ENCODE measurements at regions not wholly inside any gene's neighbourhood (a gene's known extent, or its start where the extent isn't known, plus 50 kb on each side); places are given as distances from the start of the nearest gene placed in this dataset.

GRCh38 chr5:165627548-165628170 lies 2122.2 kb downstream of the MAT2B start:
- no peak for TF ChIP-seq POLR2A (IDR thresholded peaks at IDR 0.05)
- TF ChIP-seq POLR2AphosphoS5 (IDR thresholded peaks at IDR 0.05) = no peak
- no peak for TF ChIP-seq CTCF (IDR thresholded peaks at IDR 0.05 in 8 of 11, conservative IDR thresholded peaks at IDR 0.05 in 3 of 11)
- DNase-seq = no peak
- 82 to 92% (median 88%) methylated on average over 8 of the region's 8 CpGs for WGBS, 5 donors
- Histone ChIP-seq H3K9me3 (no peaks in the 10 kb centered on the region), H3K27me3 (replicated peaks in 1 of 7) (no peaks in the 10 kb centered on the region), H3K27ac (no peak overlapping the region), H3K4me3 (no peak overlapping the region), H3K4me1 (peaks cover 0 to 3% (median 0%) of the 10 kb centered on the region in 6 donors), H3K36me3 (no peaks in the 10 kb centered on the region)
- intact Hi-C loops (cut with DNase I; ENCODE audit: low total_unique reads) = no loop called here

GRCh38 chr5:165630261-165630778 lies 2124.9 kb downstream of the MAT2B start:
- H3K4me3 ChIP-seq = no peak overlapping the region
- no peaks in the 10 kb centered on the region for H3K9me3 ChIP-seq
- 25 to 34% (median 28%) methylated on average over 9 of the region's 9 CpGs for WGBS, 5 donors
- no peaks in the 10 kb centered on the region for H3K4me1 ChIP-seq
- TF ChIP-seq POLR2AphosphoS5 (IDR thresholded peaks at IDR 0.05) (no peak), CTCF (IDR thresholded peaks at IDR 0.05 in 8 of 11, conservative IDR thresholded peaks at IDR 0.05 in 3 of 11) (peak in 8 of 11 experiments; percentile 13 to 71 (median 56))
- intact Hi-C loops (cut with DNase I; ENCODE audit: low total_unique reads) = no loop called here
- no peaks in the 10 kb centered on the region for H3K36me3 ChIP-seq
- DNase-seq = no peak
- H3K27me3 ChIP-seq (replicated peaks in 1 of 7) = no peaks in the 10 kb centered on the region
- no peak overlapping the region for H3K27ac ChIP-seq

- no peaks in the 10 kb centered on the region for H3K36me3 ChIP-seq
- DNase-seq = no peak
- intact Hi-C loops (cut with DNase I; ENCODE audit: low total_unique reads) = no loop called here
- no peak overlapping the region for H3K27ac ChIP-seq
- 19 to 72% (median 44%) methylated on average over 1 of the region's 1 CpG for WGBS, 5 donors
- H3K9me3 ChIP-seq = no peaks in the 10 kb centered on the region
- H3K4me1 ChIP-seq = no peaks in the 10 kb centered on the region
- H3K27me3 ChIP-seq (replicated peaks in 1 of 7) = no peaks in the 10 kb centered on the region
- no peak for TF ChIP-seq POLR2A (IDR thresholded peaks at IDR 0.05)
- TF ChIP-seq CTCF (IDR thresholded peaks at IDR 0.05 in 8 of 11, conservative IDR thresholded peaks at IDR 0.05 in 3 of 11) = no peak
- TF ChIP-seq POLR2AphosphoS5 (IDR thresholded peaks at IDR 0.05) = no peak
- no peak overlapping the region for H3K4me3 ChIP-seq
These were observed 2125.8 kb downstream of the MAT2B start for GRCh38 chr5:165631235-165631634.

GRCh38 chr5:165642366-165642765 lies 2136.9 kb downstream of the MAT2B start:
- 41 to 63% (median 56%) methylated on average over 2 of the region's 2 CpGs for WGBS, 5 donors
- DNase-seq = no peak
- TF ChIP-seq CTCF (IDR thresholded peaks at IDR 0.05 in 8 of 11, conservative IDR thresholded peaks at IDR 0.05 in 3 of 11) (no peak), POLR2AphosphoS5 (IDR thresholded peaks at IDR 0.05) (no peak), POLR2A (IDR thresholded peaks at IDR 0.05) (no peak)

More at GRCh38 chr5:165642366-165642765, 2136.9 kb downstream of the MAT2B start:
- Histone ChIP-seq H3K27me3 (replicated peaks in 1 of 7) (no peaks in the 10 kb centered on the region), H3K4me3 (no peak overlapping the region), H3K9me3 (no peaks in the 10 kb centered on the region), H3K27ac (no peak overlapping the region), H3K4me1 (no peaks in the 10 kb centered on the region), H3K36me3 (no peaks in the 10 kb centered on the region)
- intact Hi-C loops (cut with DNase I; ENCODE audit: low total_unique reads) = no loop called here
